GM23338 (cell line): ENCODE measurements at regions not wholly inside any gene's neighbourhood (a gene's known extent, or its start where the extent isn't known, plus 50 kb on each side); places are given as distances from the start of the nearest gene placed in this dataset.

Experiments used
- TF ChIP-seq, protein P1 (sequence below), 2 experiments: fragments of 200-600 bp in 1 of 2; sonication (generic) in 1 of 2; conservative IDR thresholded peaks; 2 replicates each; pipeline versions ENCODE4 v1.5.1 to v1.6.1; 2016 to 2017; ENCODE audit warnings: antibody characterized with exemption in 2 of 2, low read depth in 2 of 2, mild to moderate bottlenecking in 2 of 2, moderate library complexity in 1 of 2
- TF ChIP-seq, protein P2 (sequence below): IDR thresholded peaks from one replicate; pipeline ENCODE4 v1.6.1; 2018; ENCODE audit warnings: antibody characterized with exemption; ENCODE audit not compliant: unreplicated experiment

DNA sequence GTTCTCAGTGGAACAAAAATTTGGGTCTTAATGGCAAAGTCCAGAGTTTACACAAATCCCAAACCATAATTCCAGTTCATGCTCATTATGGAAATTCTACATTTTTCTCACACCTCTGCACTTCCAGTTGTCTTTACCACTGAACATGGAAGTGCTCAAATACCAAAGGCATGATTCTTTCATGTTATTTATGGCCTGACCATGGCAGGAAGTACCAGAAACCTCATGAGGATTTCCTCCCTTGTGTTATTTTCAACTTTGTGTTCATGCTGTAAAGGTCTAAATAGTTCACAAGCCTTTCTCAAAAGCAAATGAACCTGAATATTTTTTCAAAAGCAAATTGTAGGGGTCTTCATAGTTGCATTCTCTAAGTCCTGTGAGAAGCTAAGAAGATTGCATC, 82.0 kb upstream of the ITGA1 start:
- TF ChIP-seq, protein P1, sequence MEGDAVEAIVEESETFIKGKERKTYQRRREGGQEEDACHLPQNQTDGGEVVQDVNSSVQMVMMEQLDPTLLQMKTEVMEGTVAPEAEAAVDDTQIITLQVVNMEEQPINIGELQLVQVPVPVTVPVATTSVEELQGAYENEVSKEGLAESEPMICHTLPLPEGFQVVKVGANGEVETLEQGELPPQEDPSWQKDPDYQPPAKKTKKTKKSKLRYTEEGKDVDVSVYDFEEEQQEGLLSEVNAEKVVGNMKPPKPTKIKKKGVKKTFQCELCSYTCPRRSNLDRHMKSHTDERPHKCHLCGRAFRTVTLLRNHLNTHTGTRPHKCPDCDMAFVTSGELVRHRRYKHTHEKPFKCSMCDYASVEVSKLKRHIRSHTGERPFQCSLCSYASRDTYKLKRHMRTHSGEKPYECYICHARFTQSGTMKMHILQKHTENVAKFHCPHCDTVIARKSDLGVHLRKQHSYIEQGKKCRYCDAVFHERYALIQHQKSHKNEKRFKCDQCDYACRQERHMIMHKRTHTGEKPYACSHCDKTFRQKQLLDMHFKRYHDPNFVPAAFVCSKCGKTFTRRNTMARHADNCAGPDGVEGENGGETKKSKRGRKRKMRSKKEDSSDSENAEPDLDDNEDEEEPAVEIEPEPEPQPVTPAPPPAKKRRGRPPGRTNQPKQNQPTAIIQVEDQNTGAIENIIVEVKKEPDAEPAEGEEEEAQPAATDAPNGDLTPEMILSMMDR (conservative IDR thresholded peaks at IDR 0.05; ENCODE audit: low read depth in 2 of 2) = no peak
- TF ChIP-seq, protein P2, sequence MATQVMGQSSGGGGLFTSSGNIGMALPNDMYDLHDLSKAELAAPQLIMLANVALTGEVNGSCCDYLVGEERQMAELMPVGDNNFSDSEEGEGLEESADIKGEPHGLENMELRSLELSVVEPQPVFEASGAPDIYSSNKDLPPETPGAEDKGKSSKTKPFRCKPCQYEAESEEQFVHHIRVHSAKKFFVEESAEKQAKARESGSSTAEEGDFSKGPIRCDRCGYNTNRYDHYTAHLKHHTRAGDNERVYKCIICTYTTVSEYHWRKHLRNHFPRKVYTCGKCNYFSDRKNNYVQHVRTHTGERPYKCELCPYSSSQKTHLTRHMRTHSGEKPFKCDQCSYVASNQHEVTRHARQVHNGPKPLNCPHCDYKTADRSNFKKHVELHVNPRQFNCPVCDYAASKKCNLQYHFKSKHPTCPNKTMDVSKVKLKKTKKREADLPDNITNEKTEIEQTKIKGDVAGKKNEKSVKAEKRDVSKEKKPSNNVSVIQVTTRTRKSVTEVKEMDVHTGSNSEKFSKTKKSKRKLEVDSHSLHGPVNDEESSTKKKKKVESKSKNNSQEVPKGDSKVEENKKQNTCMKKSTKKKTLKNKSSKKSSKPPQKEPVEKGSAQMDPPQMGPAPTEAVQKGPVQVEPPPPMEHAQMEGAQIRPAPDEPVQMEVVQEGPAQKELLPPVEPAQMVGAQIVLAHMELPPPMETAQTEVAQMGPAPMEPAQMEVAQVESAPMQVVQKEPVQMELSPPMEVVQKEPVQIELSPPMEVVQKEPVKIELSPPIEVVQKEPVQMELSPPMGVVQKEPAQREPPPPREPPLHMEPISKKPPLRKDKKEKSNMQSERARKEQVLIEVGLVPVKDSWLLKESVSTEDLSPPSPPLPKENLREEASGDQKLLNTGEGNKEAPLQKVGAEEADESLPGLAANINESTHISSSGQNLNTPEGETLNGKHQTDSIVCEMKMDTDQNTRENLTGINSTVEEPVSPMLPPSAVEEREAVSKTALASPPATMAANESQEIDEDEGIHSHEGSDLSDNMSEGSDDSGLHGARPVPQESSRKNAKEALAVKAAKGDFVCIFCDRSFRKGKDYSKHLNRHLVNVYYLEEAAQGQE = no peak
